ENCODE measurements at regions not wholly inside any gene's neighbourhood (a gene's known extent, or its start where the extent isn't known, plus 50 kb on each side); places are given as distances from the start of the nearest gene placed in this dataset.

DNA sequence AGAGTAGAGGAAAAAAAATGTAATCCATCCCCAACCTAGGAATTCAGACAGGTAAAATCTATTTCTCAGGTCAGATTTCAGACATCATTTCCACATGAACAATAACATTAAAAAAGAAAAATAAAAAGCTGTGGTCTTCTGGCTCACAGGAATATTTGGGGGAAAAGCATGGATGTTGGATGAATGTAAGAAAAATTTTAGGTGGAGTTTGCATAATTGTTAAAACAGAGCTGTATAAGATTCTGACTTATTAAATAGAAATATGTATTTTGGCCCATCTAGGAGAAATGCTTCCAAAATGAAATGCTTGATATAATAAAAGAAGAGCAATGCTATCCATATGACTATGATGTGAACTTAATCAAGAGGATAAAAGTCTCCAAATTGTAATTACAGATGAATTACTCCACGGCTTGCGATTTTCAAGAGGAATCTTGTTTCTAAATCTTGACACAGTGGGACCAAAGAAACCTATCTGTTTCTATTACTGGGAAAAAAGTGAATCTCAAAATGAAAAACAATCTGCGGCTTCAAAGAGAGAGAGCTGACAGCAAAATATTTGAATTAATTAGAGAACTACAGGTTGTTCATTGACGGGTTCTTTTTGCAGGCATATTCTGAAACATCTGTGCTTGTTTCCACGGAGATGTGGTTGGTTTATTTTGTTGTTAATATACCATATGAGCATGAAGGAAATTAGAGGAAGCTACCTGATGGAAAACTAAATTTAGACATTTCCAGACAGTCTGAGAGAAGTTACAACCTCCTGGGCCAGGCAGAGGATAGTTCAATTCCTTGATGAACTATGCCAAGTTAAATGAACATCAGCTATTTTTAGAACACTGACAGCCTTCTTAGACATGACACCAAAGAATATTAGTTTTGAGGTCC lies 468.7 kb downstream of the PID1 start:
- no peaks in the 10 kb centered on the region for H3K4me1 Mint-ChIP-seq
- Histone ChIP-seq H4K20me1 (ENCODE audit: insufficient read depth, low read length) (no peaks in the 10 kb centered on the region), H3K9ac (ENCODE audit: insufficient read depth, low read length, poor library complexity, severe bottlenecking) (no peak overlapping the region), H3K27ac (ENCODE audit: low read depth in 1 of 2, low read length in 2 of 2) (no peak overlapping the region), H2AFZ (ENCODE audit: insufficient read depth, low read depth, low read length, poor library complexity, severe bottlenecking) (no peak overlapping the region), H3K4me3 (replicated peaks in 1 of 3; ENCODE audit: low read depth in 2 of 3, low read length in 3 of 3) (no peak overlapping the region), H3K9me3 (replicated peaks in 1 of 2; ENCODE audit: control insufficient read depth in 1 of 2, insufficient read depth in 1 of 2, low read length in 2 of 2) (peaks cover under 1 to 6% of the 10 kb centered on the region in 2 donors), H3K79me2 (ENCODE audit: insufficient read depth, low read length) (no peaks in the 10 kb centered on the region), H3K4me1 (ENCODE audit: control insufficient read depth in 1 of 2, insufficient read depth in 2 of 2, low read length in 2 of 2) (no peaks in the 10 kb centered on the region), H3K4me2 (replicated peaks; ENCODE audit: extremely low read depth, low read length, poor library complexity, severe bottlenecking) (no peak overlapping the region), H3K27me3 (ENCODE audit: control insufficient read depth in 2 of 2, insufficient read depth in 2 of 2, low read length in 2 of 2) (no peaks in the 10 kb centered on the region), H3K36me3 (replicated peaks in 1 of 2; ENCODE audit: control insufficient read depth in 1 of 2, insufficient read depth in 2 of 2, low read length in 2 of 2) (no peaks in the 10 kb centered on the region)
- H3K27ac Mint-ChIP-seq = no peak overlapping the region
- TF ChIP-seq CTCF (IDR thresholded peaks at IDR 0.05) = no peak
- H3K4me3 Mint-ChIP-seq = no peak overlapping the region
- H3K36me3 Mint-ChIP-seq = no peaks in the 10 kb centered on the region
- intact Hi-C loops (cut with micrococcal nuclease) = no loop called here
- H3K27me3 Mint-ChIP-seq (ENCODE audit: low read depth in 3 of 3) = no peaks in the 10 kb centered on the region
- DNase-seq = no peak
- 100% methylated on average over 1 of the region's 5 CpGs for WGBS (ENCODE audit: insufficient coverage)
- peaks cover 0 to 6% (median 1%) of the 10 kb centered on the region in 7 donors for H3K9me3 Mint-ChIP-seq

GRCh38 chr2:228801451-228801850 lies 469.6 kb downstream of the PID1 start:
- no peak overlapping the region for H3K4me3 ChIP-seq (replicated peaks in 1 of 3; ENCODE audit: low read depth in 2 of 3, low read length in 3 of 3)
- WGBS (ENCODE audit: insufficient coverage) = no CpG with 5 or more reads among the region's 2 CpGs
- no peaks in the 10 kb centered on the region for H3K27me3 ChIP-seq (ENCODE audit: control insufficient read depth in 2 of 2, insufficient read depth in 2 of 2, low read length in 2 of 2)
- H3K9me3 Mint-ChIP-seq = peaks cover 0 to 9% (median 3%) of the 10 kb centered on the region in 7 donors
- H3K27ac ChIP-seq (ENCODE audit: low read depth in 1 of 2, low read length in 2 of 2) = no peak overlapping the region
- no peaks in the 10 kb centered on the region for H3K4me1 ChIP-seq (ENCODE audit: control insufficient read depth in 1 of 2, insufficient read depth in 2 of 2, low read length in 2 of 2)
- H3K27me3 Mint-ChIP-seq (ENCODE audit: low read depth in 3 of 3) = no peaks in the 10 kb centered on the region
- H3K36me3 ChIP-seq (replicated peaks in 1 of 2; ENCODE audit: control insufficient read depth in 1 of 2, insufficient read depth in 2 of 2, low read length in 2 of 2) = no peaks in the 10 kb centered on the region
- DNase-seq = no peak
- H3K36me3 Mint-ChIP-seq = no peaks in the 10 kb centered on the region
- H4K20me1 ChIP-seq (ENCODE audit: insufficient read depth, low read length) = no peaks in the 10 kb centered on the region
- H2AFZ ChIP-seq (ENCODE audit: insufficient read depth, low read depth, low read length, poor library complexity, severe bottlenecking) = no peak overlapping the region
- no peak overlapping the region for H3K27ac Mint-ChIP-seq
- TF ChIP-seq CTCF (IDR thresholded peaks at IDR 0.05) = no peak
- peaks cover 5 to 11% of the 10 kb centered on the region in 2 donors for H3K9me3 ChIP-seq (replicated peaks in 1 of 2; ENCODE audit: control insufficient read depth in 1 of 2, insufficient read depth in 1 of 2, low read length in 2 of 2)
- no peak overlapping the region for H3K9ac ChIP-seq (ENCODE audit: insufficient read depth, low read length, poor library complexity, severe bottlenecking)
- intact Hi-C loops (cut with micrococcal nuclease) = no loop called here
- H3K4me2 ChIP-seq (replicated peaks; ENCODE audit: extremely low read depth, low read length, poor library complexity, severe bottlenecking) = no peak overlapping the region
- no peaks in the 10 kb centered on the region for H3K4me1 Mint-ChIP-seq
- H3K4me3 Mint-ChIP-seq = no peak overlapping the region
- no peaks in the 10 kb centered on the region for H3K79me2 ChIP-seq (ENCODE audit: insufficient read depth, low read length)

Measured in CD14-positive monocyte (primary cell).